ENCODE measurements at regions not wholly inside any gene's neighbourhood (a gene's known extent, or its start where the extent isn't known, plus 50 kb on each side); places are given as distances from the start of the nearest gene placed in this dataset.
A peak's percentile ranks its signal among the peaks of the same experiment; 100 is the strongest.

DNA sequence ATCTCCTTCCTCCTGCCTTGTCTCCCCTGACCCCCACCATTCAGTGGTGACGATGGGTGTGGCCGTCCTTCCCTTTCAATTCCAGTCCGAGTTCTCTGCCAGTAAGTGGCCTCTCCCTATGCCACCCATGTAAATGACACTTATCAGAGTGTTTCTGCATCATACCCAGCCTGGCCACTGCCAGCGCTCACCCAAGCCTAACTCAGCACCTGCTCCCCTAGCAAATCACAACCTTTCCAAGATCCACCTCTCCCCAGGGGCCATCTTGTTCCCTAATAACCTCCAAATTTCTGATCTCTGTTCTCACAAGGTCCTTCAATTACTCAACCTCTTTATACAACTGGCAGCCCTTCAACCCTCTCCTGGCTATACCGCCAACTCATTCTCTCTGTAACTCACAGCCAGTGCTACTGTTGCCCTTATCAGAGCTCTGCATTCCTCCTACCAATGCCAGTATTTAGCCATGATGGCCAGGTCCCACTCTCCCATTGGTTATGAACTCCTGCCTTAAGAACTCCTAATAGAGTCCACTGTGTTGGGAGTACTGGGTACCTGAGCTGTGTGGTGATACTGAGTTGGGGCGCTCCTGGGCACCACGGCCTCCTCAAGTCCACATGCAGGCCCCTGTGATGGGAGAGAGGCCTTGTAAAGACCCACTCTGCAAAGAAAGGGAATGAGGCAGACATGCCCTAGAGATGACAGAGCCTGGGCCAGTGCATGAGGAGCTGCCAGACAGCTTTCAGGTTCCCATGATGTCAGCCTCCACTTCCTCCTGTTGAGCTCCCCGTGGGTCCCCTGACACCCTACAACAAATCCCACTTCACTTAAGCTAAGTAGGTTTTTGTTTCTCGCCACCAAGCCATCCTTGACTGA lies 187.4 kb upstream of the RREB1 start:
- no peak for DNase-seq

DNA sequence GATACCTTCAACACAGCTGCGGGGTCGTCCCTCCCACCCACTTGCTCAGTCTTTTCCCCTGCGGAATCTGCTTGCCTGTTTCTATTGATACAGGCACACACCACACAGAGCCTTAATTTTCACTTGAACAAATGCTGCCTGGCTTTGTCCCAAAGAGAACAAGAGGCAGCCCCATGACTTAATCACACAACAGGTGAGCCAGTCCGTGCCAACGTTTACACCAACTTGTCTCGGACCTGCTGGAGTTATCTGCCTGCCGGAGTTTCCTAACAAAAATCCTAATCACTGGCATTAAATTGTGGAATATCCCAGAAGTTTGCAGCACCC lies 186.8 kb upstream of the RREB1 start:
- DNase-seq = peak; percentile 73

GRCh38 chr6:6922166-6922565 lies 185.6 kb upstream of the RREB1 start:
- DNase-seq = no peak

GRCh38 chr6:6923605-6924004 lies 184.2 kb upstream of the RREB1 start:
- no peak for DNase-seq

DNA sequence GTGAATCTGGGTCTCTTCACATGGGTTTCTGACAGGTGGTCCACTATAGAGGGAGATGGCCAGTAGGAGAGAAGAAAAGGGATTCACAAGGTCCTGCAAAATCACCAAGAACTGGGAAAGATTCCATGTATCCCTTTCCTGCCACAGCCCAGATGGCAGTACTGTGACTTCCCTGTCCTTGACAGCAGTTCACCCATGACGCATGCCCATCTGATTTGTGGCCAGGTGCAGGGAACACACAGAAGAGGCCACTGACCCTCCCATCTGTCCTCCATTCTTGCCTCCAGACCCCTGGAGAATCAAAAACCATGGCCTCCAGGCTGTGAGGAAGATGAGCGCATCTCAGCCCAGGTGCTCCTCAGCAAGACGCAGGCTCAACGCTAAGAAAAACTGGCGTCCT lies 183.1 kb upstream of the RREB1 start:
- DNase-seq = no peak

DNA sequence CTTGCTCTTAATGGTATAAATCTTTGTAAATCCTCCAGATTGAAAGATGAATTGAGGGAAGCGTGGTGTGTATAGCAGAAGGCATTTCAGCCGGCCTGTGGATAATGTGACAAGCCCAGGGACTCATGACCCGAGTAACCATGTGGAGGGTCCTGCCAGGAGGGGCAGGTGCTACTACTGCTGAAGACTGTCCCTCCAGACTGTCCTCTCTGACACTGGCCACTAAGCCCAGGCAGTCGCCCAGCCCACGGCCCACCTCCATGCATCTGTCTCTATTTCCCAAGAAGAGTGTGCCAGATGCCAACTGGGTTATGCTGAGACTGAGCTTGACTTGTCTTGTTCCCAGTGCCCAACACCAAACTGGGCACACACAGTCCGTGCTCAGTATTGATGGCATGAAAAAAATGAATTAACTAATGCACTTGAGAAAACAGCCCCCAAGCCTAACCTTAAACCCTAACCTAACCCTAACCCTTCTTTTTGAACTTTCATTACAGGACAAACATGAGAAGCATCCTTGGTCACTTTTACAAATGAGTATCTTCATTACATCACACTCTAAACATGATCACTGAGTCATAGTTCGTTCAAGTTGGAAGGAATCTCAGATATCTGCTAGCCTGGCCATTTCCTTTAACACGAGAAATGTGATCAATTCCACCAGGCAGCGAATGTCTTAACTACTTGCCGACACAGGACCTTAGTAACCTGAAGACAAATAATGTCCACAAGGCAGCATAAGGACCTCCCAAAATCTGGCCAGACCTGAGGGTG lies 182.2 kb upstream of the RREB1 start:
- DNase-seq = no peak

GRCh38 chr6:6926856-6927255 lies 180.9 kb upstream of the RREB1 start:
- DNase-seq = no peak

DNA sequence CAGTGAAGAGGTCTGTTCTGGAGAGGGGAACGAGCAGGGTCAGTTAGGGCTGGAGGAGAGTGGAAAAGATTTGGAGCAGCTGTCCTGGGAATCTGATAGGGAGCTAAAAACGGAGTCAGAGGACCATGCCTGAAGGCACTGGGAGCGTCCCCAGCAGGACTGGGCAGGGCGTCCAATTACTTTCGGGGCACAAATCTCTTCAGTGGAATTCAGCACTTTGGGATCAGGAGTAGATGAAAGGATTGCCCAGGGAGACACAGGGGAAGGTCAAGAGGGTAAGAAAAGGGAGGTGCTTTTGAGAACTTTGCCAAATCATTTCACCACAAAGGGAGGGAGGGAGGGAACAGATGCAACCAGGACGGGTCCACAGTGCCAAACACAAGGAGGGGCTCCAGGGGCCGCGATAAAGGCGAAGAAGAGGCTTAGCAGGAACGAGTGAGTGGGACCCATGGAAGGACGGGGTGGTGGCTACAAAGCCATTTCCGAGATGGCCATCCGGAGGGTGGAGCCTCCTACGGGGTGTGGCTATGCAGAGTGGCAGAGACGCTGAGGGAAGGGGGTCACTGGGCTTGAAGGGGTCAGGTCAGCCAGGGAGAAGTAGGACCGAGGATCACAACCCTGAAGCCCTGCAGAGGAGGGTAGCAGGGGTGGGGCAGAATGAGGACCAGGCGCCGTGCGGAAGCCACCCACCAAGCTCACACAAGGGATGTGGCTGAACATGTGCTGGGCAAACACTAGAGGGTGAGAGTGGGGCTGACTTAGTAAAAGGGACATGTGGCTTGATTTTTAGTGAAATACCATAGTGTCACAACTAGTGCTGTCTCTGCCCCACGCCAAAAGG lies 180.0 kb upstream of the RREB1 start:
- no peak for DNase-seq

DNA sequence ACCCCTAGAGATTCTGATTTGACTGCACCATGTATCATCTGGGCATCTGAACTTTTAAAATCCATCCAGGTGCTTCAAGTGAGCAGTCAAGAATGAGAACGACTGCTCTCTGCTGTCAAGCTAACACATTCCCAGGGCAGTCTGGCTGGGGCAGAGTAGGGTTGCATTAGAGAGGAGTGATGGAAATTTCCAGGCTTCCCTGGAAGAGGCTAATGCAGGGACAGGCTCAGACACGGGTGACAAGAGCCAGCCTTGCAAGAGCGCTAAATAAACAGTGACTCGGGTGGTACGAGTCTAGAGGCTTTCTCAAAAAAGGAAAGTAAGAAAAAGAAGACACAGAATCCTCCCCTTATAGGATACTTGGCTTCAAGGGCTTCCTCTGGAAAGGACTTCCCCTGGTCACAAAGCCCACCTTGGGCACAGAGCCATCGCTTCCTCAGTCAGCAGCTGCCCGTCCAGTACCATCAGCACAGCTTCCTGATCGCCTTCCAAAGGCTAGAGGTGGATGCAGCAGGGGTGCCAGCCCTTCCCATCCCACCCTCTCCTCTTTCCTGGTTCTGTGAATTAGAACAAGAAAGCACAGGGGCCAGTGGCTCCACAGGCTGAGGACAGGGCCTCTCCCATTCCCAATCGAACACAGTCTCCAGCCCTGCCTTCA lies 177.4 kb upstream of the RREB1 start:
- no peak for DNase-seq

DNA sequence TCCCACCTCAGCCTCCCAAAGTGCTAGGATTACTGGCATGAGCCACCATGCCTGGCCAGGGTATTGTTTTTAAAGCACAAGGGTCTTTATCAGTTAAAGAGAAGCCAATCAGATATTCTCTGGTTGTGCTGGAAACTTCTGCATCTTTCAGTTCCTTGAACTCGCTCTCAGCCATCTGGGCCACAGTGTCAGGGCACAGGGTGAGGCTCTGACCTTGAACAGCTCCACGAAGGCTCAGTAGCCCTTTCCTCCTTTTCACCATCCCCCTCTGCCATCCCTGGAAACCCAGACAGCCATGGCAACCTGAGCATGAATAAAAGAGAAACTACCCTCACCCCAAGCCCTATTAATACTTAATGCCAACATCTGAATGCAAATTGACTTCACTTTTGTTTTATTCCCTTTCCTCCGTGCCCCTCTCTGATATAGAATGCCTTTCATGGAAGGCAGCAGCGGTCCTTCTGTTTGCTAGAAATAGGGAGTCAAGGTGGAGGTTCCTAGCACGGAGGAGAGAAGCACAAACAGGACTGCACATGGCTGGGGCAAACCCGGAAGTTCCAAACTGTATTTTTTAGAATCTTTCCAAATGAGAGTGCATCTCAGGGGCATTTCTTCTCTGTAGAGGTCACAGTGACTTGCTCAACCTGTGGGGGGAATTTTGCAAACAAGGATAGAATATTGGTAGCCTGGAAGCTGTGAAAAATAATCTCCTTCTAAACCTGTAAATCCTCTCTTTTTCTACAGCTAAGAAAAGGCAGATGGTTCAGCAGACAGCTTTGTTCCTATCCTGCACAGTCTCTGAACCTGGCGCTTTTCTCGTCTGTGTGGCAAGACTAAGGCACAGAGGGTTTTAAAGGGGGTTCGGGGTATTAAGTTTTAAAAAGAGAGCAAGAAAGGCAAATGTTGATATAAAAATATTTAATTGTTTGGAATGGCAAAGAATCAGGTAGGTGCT lies 176.4 kb upstream of the RREB1 start:
- DNase-seq = no peak

GRCh38 chr6:6932341-6932740 lies 175.4 kb upstream of the RREB1 start:
- DNase-seq = no peak

- no peak for DNase-seq
Observed at GRCh38 chr6:6932968-6933367, 174.8 kb upstream of the RREB1 start.

GRCh38 chr6:6940031-6941025 lies 167.4 kb upstream of the RREB1 start:
- no peak for DNase-seq

- no peak for DNase-seq
Observed at GRCh38 chr6:6941201-6941600, 166.6 kb upstream of the RREB1 start.

GRCh38 chr6:6942091-6942490 lies 165.7 kb upstream of the RREB1 start:
- DNase-seq = no peak

DNA sequence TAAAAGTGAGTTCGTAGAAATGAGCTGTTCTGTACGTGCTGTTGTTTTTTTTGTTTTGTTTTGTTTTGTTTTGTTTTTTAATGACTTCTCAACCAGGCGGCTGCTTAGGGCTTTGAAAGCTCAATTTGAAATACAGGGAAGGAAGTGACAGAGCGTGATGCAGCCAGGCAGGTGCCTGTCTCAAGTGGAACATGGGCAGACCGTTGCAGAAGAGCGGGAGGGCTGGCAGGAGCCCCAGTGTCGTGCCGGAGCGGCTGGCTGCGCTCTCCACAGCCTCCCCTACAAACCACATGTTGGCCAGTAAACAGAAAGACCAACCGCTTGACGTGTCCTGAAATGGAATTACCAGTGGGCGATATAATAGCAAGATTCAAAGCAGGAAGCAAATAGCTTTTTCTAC lies 164.9 kb upstream of the RREB1 start:
- DNase-seq = no peak

DNA sequence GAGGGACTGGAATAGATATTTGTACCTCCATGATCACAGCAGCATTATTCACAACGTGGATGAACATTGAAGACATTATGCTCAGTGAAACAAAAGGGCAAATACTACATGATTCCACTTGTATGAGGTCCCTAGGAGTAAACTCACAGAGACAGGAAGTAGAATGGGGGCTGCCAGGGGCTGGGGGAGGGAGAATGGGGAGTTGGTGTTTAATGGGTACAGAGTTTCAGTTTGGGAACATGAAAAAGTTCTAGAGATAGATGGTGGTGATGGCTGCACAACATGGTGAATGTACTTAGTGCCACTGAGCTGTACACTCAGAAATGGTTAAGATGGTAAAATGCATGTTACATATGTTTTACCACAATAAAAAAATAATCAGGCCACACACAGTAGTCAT lies 164.3 kb upstream of the RREB1 start:
- DNase-seq = no peak

DNA sequence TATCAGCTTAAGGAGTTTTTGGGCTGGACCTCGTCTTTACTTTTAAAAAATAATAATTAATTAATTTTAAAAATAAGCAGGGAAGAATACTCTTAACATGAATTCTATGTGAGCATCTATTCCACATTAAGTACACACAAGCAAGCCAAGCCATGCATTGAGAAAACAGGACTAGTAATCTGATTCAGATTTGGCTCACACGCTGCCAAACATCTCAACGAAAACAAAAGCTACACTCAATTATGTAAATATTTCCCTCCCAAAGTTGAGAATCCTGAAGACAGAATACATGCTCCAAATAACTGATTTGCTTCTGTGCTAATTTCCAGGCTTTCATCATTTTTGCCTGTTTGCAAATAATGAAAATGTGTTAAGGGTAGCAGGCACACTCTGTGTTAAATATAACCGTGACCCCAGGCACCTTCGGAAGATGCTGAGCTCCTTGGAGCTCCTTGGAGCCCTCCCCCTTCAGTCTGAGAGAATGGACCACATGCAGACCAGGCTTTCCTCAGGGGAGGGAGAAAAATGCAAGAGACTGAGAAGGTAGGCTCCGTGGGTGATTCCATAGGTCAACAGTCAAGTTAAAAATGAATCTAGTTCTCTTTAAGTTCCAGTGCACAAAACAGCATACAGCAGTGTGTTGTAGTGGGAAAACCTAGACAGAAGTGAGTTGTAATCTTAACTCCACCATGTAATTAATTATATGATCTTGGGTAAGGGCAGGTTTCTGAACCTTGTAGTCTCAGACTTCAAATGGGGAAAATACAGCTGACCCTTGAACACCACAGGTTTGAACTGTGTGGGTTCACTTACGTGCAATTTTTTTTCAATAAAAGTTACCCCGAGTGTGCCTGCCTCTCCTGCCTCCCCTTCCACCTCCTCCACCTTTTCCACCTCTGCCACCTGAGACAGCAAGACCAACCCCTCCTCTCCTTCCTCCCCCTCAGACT lies 161.3 kb upstream of the RREB1 start:
- no peak for DNase-seq
